ENCODE measurements at regions not wholly inside any gene's neighbourhood (a gene's known extent, or its start where the extent isn't known, plus 50 kb on each side); places are given as distances from the start of the nearest gene placed in this dataset.

DNA sequence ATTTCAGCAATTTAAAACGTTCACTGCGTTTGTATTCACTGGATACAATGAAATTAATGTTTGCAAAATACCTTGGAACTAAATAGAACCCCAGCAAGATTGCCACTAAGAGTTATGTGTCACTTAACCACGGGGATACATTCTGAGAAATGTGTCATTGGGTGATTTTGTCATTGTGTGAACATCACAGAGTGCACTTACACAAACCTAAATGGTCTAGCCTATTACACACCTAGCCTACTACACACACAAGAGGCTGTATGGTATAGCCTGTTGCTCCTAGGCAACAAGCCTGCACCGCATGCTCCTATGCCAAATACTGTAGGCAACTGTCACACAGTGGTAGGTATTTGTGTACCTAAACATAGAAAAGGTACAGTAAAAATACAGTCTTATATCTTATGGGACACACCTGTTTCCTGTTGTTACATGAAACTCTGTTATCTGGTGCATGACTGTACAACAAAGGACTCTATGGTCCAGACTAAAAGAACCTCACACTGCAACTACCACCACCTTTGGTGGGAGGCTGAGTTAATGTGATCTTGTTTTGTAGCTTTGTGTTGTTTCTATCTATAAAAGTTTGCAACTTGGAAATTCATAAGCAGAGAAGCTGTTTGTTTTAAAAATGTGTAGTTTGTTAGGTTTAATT, 92.2 kb upstream of the NTRK3 start:
- TF ChIP-seq, protein P1, sequence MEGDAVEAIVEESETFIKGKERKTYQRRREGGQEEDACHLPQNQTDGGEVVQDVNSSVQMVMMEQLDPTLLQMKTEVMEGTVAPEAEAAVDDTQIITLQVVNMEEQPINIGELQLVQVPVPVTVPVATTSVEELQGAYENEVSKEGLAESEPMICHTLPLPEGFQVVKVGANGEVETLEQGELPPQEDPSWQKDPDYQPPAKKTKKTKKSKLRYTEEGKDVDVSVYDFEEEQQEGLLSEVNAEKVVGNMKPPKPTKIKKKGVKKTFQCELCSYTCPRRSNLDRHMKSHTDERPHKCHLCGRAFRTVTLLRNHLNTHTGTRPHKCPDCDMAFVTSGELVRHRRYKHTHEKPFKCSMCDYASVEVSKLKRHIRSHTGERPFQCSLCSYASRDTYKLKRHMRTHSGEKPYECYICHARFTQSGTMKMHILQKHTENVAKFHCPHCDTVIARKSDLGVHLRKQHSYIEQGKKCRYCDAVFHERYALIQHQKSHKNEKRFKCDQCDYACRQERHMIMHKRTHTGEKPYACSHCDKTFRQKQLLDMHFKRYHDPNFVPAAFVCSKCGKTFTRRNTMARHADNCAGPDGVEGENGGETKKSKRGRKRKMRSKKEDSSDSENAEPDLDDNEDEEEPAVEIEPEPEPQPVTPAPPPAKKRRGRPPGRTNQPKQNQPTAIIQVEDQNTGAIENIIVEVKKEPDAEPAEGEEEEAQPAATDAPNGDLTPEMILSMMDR (IDR thresholded peaks at IDR 0.05), result no peak
- no peak for TF ChIP-seq POLR2A (IDR thresholded peaks at IDR 0.05)

All from breast epithelium (tissue), 3 donors.